ENCODE measurements at regions not wholly inside any gene's neighbourhood (a gene's known extent, or its start where the extent isn't known, plus 50 kb on each side); places are given as distances from the start of the nearest gene placed in this dataset.

DNA sequence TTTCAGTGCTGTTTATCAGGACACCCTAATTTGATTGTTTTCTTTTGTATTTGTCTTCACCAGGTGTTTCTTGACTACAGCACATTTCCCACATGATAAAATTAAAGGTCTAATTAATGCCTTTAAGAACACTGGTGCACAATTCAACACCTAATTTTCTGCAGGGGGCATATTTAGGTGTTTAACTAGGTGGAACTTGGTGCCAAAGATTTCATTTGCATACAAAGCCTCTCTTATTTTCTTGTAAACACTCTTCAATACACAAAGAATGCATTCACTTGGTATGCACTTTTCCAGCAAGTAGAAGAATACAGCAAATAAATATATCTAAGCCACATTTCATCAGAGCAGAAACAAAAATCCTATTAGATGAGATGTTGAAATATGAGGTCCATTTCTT lies 646.2 kb upstream of the FOXG1 start:
- Histone ChIP-seq H4K8ac (ENCODE audit: low read depth in 2 of 2, low read length in 2 of 2) (no peak overlapping the region), H3K4ac (ENCODE audit: low read depth, low read length) (no peak overlapping the region), H3K27me3 (ENCODE audit: control insufficient read depth, insufficient read depth, low read length) (no peaks in the 10 kb centered on the region), H3K18ac (ENCODE audit: low read depth, low read length) (no peak overlapping the region), H2AK5ac (ENCODE audit: low read depth, low read length) (no peak overlapping the region), H4K20me1 (ENCODE audit: insufficient read depth, low read length) (no peaks in the 10 kb centered on the region), H4K91ac (ENCODE audit: insufficient read depth, low read depth, low read length) (no peak overlapping the region), H3K23ac (ENCODE audit: low read depth, low read length) (no peak overlapping the region), H3K4me1 (ENCODE audit: control insufficient read depth, insufficient read depth, low read length) (no peaks in the 10 kb centered on the region), H3K9ac (ENCODE audit: low read depth, low read length) (no peak overlapping the region), H3K27ac (ENCODE audit: insufficient read depth, low read length) (no peak overlapping the region), H3K36me3 (ENCODE audit: control insufficient read depth, insufficient read depth, low read length) (no peaks in the 10 kb centered on the region), H3K9me3 (ENCODE audit: control insufficient read depth, insufficient read depth, low read length) (no peaks in the 10 kb centered on the region; the same call in none of the 2 replicates), H2AFZ (replicated peaks; ENCODE audit: low read length, poor library complexity) (no peak overlapping the region), H2BK120ac (ENCODE audit: low read depth, low read length) (no peak overlapping the region), H2BK15ac (ENCODE audit: low read depth, low read length) (no peak overlapping the region), H3K9me1 (ENCODE audit: insufficient read depth, low read length) (no peaks in the 10 kb centered on the region), H4K5ac (ENCODE audit: low read depth, low read length) (no peak overlapping the region), H2AK9ac (replicated peaks; ENCODE audit: low read depth, low read length, poor library complexity) (no peak overlapping the region), H3K56ac (ENCODE audit: extremely low read depth, insufficient read depth, low read length) (no peak overlapping the region), H3K14ac (replicated peaks; ENCODE audit: low read depth, low read length) (no peak overlapping the region), H3K4me2 (ENCODE audit: low read depth, low read length) (no peak overlapping the region), H2BK5ac (ENCODE audit: low read depth, low read length, poor library complexity, severe bottlenecking) (no peak overlapping the region), H2BK20ac (ENCODE audit: low read depth, low read length) (no peak overlapping the region), H3K79me1 (ENCODE audit: low read depth in 1 of 2, low read length in 2 of 2) (no peaks in the 10 kb centered on the region), H3K4me3 (ENCODE audit: insufficient read depth, low read depth, low read length) (no peak overlapping the region)
- no TSS peak for BruUV-seq (replicated peaks)
- POLR2A ChIA-PET (ENCODE audit: unreplicated experiment): no interaction called here
- CTCF ChIA-PET: no interaction called here
- in situ Hi-C loops (cut with MboI; ENCODE audit: low sequenced_read_pairs) (no loop called here), intact Hi-C loops (cut with micrococcal nuclease) (no loop called here), dilution Hi-C loops (cut with HindIII; ENCODE audit: low sequenced_read_pairs, unreplicated experiment) (no loop called here)
- DNase-seq (no peak), ATAC-seq (ENCODE audit: low read depth) (no peak)
- TF ChIP-seq MAZ (IDR thresholded peaks at IDR 0.05; ENCODE audit: borderline replicate concordance, low read depth, low read length) (no peak), MAFK (IDR thresholded peaks at IDR 0.05; ENCODE audit: low read depth, low read length) (no peak), POLR2A (IDR thresholded peaks at IDR 0.05; ENCODE audit: low read depth, low read length) (no peak)
- TF ChIP-seq, protein P1, sequence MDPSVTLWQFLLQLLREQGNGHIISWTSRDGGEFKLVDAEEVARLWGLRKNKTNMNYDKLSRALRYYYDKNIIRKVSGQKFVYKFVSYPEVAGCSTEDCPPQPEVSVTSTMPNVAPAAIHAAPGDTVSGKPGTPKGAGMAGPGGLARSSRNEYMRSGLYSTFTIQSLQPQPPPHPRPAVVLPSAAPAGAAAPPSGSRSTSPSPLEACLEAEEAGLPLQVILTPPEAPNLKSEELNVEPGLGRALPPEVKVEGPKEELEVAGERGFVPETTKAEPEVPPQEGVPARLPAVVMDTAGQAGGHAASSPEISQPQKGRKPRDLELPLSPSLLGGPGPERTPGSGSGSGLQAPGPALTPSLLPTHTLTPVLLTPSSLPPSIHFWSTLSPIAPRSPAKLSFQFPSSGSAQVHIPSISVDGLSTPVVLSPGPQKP (IDR thresholded peaks at IDR 0.05; ENCODE audit: borderline replicate concordance, low read depth, low read length): no peak

All from IMR-90 (cell line).